H1 (cell line): ENCODE measurements at regions not wholly inside any gene's neighbourhood (a gene's known extent, or its start where the extent isn't known, plus 50 kb on each side); places are given as distances from the start of the nearest gene placed in this dataset.

Experiments used
- CHD2 ChIP-seq: IDR thresholded peaks from 2 replicates; pipeline ENCODE4 v1.6.1; 2012; ENCODE audit warnings: low read length, improper control_type of control experiment
- CTBP2 ChIP-seq: IDR thresholded peaks from 2 replicates; pipeline ENCODE4 v1.7.0; 2011; ENCODE audit warnings: borderline replicate concordance, mild to moderate bottlenecking, moderate library complexity, mixed read lengths, low read length; ENCODE audit not compliant: insufficient read depth, insufficient read length
- E2F6 ChIP-seq: IDR thresholded peaks from 2 replicates; pipeline ENCODE4 v1.6.1; 2012; ENCODE audit warnings: inconsistent platforms
- GABPA ChIP-seq: IDR thresholded peaks from 2 replicates; pipeline ENCODE4 v1.6.1; 2011; ENCODE audit warnings: mild to moderate bottlenecking, low read length, moderate library complexity, borderline replicate concordance; ENCODE audit not compliant: insufficient read depth
- KDM1A ChIP-seq: fragments of 200-600, 300-600 bp; sonication (generic); IDR thresholded peaks from 2 replicates; pipeline ENCODE4 v1.7.1; 2016; ENCODE audit warnings: mild to moderate bottlenecking, low read length, borderline replicate concordance
- KDM5A ChIP-seq: fragments of 200-600 bp; IDR thresholded peaks from 2 replicates; pipeline ENCODE4 v1.7.1; 2012; ENCODE audit warnings: mild to moderate bottlenecking, low read length, inconsistent platforms, mixed read lengths
- MAFK ChIP-seq: IDR thresholded peaks from 2 replicates; pipeline ENCODE4 v1.6.1; 2012; ENCODE audit warnings: low read depth, mild to moderate bottlenecking, improper control_type of control experiment, low read length
- PHF8 ChIP-seq: fragments of 200-600 bp; sonication (generic); conservative IDR thresholded peaks from 2 replicates; pipeline ENCODE4 v1.7.1; 2012; ENCODE audit warnings: low read depth, mild to moderate bottlenecking, inconsistent platforms, low read length, moderate library complexity
- RFX5 ChIP-seq: IDR thresholded peaks from 2 replicates; pipeline ENCODE4 v1.6.1; 2011; ENCODE audit warnings: low read depth, low read length, improper control_type of control experiment, borderline replicate concordance
- RNF2 ChIP-seq: fragments of 200-900, 300-1000 bp; sonication (generic); IDR thresholded peaks from 2 replicates; pipeline ENCODE4 v1.7.1; 2016; ENCODE audit warnings: borderline replicate concordance, low read depth, mild to moderate bottlenecking, antibody characterized with exemption, low read length; ENCODE audit not compliant: poor library complexity, severe bottlenecking; ENCODE audit errors: missing control alignments
- RXRA ChIP-seq: IDR thresholded peaks from 2 replicates; pipeline ENCODE4 v1.6.1; 2011; ENCODE audit warnings: low read depth, mild to moderate bottlenecking, low read length, moderate library complexity; ENCODE audit not compliant: insufficient read depth
- SP1 ChIP-seq: IDR thresholded peaks from 2 replicates; pipeline ENCODE4 v1.6.1; 2011; ENCODE audit warnings: low read depth, low read length
- SP2 ChIP-seq: IDR thresholded peaks from 2 replicates; pipeline ENCODE4 v1.6.1; 2012; ENCODE audit warnings: mild to moderate bottlenecking, low read length, inconsistent platforms
- SRF ChIP-seq: IDR thresholded peaks from 2 replicates; pipeline ENCODE4 v1.6.1; 2011; ENCODE audit warnings: mild to moderate bottlenecking, low read depth, low read length, moderate library complexity
- SUZ12 ChIP-seq: fragments of 200-600 bp; sonication (generic); IDR thresholded peaks from 2 replicates; pipeline ENCODE4 v1.6.1; 2012; ENCODE audit warnings: mild to moderate bottlenecking, inconsistent platforms, low read length, moderate library complexity, mixed read lengths
- TBP ChIP-seq: IDR thresholded peaks from 2 replicates; pipeline ENCODE4 v1.6.1; 2011; ENCODE audit warnings: low read depth, low read length, improper control_type of control experiment
- TF ChIP-seq, protein P1 (sequence below): IDR thresholded peaks from 2 replicates; pipeline ENCODE4 v1.6.1; 2011; ENCODE audit warnings: low read length, improper control_type of control experiment

GRCh38 chr1:116246174-116246573, 126.9 kb upstream of the ATP1A1 start (continued):
- no peak for TF ChIP-seq TBP
- no peak for TF ChIP-seq PHF8
- no peak for TF ChIP-seq SP1
- TF ChIP-seq RNF2, result no peak
- no peak for TF ChIP-seq RXRA
- TF ChIP-seq KDM1A, result no peak
- TF ChIP-seq SRF, result no peak
- TF ChIP-seq KDM5A, result no peak
- no peak for TF ChIP-seq SUZ12
- TF ChIP-seq, protein P1, sequence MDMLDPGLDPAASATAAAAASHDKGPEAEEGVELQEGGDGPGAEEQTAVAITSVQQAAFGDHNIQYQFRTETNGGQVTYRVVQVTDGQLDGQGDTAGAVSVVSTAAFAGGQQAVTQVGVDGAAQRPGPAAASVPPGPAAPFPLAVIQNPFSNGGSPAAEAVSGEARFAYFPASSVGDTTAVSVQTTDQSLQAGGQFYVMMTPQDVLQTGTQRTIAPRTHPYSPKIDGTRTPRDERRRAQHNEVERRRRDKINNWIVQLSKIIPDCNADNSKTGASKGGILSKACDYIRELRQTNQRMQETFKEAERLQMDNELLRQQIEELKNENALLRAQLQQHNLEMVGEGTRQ, result no peak
- TF ChIP-seq MAFK, result no peak
- TF ChIP-seq CTBP2, result no peak
- TF ChIP-seq SP2, result no peak
- TF ChIP-seq E2F6, result no peak
- TF ChIP-seq GABPA, result no peak
- no peak for TF ChIP-seq CHD2
- no peak for TF ChIP-seq RFX5
